Astrocyte (in vitro differentiated cells and primary cell): ENCODE measurements at regions not wholly inside any gene's neighbourhood (a gene's known extent, or its start where the extent isn't known, plus 50 kb on each side); places are given as distances from the start of the nearest gene placed in this dataset.
"Not testable (repeated sequence)": the region's sequence is repeated elsewhere in the genome, so short reads cannot be mapped to it uniquely, and the experiment has no call there.

Experiments used
- DNase-seq: peaks from one replicate; pipeline ENCODE4 v3.0.0-alpha.2; 2010; ENCODE audit warnings: low read depth
- FAIRE-seq: peaks from 2 replicates; lab custom pipeline; 2011; peaks lifted over from hg19 to GRCh38; lab: Jason Lieb, UNC
- H2AFZ ChIP-seq: 2 replicates; pipeline ENCODE4 v1.6.0; 2012; ENCODE audit warnings: low read depth, low read length, inconsistent platforms
- H3K27ac ChIP-seq: 2 replicates; pipeline ENCODE4 v1.5.1; 2011; ENCODE audit warnings: low read depth, low read length, inconsistent platforms
- H3K27me3 ChIP-seq: 2 replicates; pipeline ENCODE4 v1.6.0; 2011; ENCODE audit warnings: low read length, inconsistent platforms; ENCODE audit not compliant: insufficient read depth
- H3K36me3 ChIP-seq: 2 replicates; pipeline ENCODE4 v1.5.1; 2011; ENCODE audit warnings: low read length, inconsistent platforms; ENCODE audit not compliant: insufficient read depth
- H3K4me1 ChIP-seq: 2 replicates; pipeline ENCODE4 v1.5.1; 2011; ENCODE audit warnings: low read length, inconsistent platforms; ENCODE audit not compliant: insufficient read depth
- H3K4me2 ChIP-seq: 2 replicates; pipeline ENCODE4 v1.6.0; 2012; ENCODE audit warnings: low read length, inconsistent platforms
- H3K4me3 ChIP-seq: 2 replicates; pipeline ENCODE4 v1.5.1; 2011; ENCODE audit warnings: low read depth, mild to moderate bottlenecking, low read length, inconsistent platforms; ENCODE audit not compliant: insufficient read depth
- H3K79me2 ChIP-seq: 2 replicates; pipeline ENCODE4 v1.6.0; 2012; ENCODE audit warnings: mild to moderate bottlenecking, low read length, inconsistent platforms; ENCODE audit not compliant: insufficient read depth
- H3K9ac ChIP-seq: 2 replicates; pipeline ENCODE4 v1.6.0; 2012; ENCODE audit warnings: mild to moderate bottlenecking, low read length, inconsistent platforms
- H3K9me3 ChIP-seq: 2 replicates; pipeline ENCODE4 v1.5.1; 2012; ENCODE audit warnings: low read depth, mild to moderate bottlenecking, low read length, inconsistent platforms; ENCODE audit not compliant: insufficient read depth
- H4K20me1 ChIP-seq: 2 replicates; pipeline ENCODE4 v1.6.0; 2012; ENCODE audit warnings: low read length, inconsistent platforms; ENCODE audit not compliant: insufficient read depth
- H3K27ac Mint-ChIP-seq: one replicate; pipeline ENCODE4 v1.8.0; 2021; ENCODE audit warnings: mild to moderate bottlenecking, mixed read lengths; ENCODE audit not compliant: unreplicated experiment
- H3K27me3 Mint-ChIP-seq: one replicate; pipeline ENCODE4 v1.8.0; 2021; ENCODE audit warnings: low read depth, mixed read lengths; ENCODE audit not compliant: unreplicated experiment
- H3K36me3 Mint-ChIP-seq: one replicate; pipeline ENCODE4 v1.8.0; 2021; ENCODE audit warnings: low read depth, mixed read lengths; ENCODE audit not compliant: unreplicated experiment
- H3K4me1 Mint-ChIP-seq: one replicate; pipeline ENCODE4 v1.8.0; 2021; ENCODE audit warnings: low read depth, mixed read lengths; ENCODE audit not compliant: unreplicated experiment
- H3K4me3 Mint-ChIP-seq: one replicate; pipeline ENCODE4 v1.8.0; 2021; ENCODE audit warnings: mild to moderate bottlenecking, moderate library complexity, mixed read lengths; ENCODE audit not compliant: unreplicated experiment
- H3K9me3 Mint-ChIP-seq: one replicate; pipeline ENCODE4 v1.8.0; 2021; ENCODE audit warnings: mild to moderate bottlenecking, mixed read lengths; ENCODE audit not compliant: unreplicated experiment
- CTCF ChIP-seq: IDR thresholded peaks from 2 replicates; pipeline ENCODE4 v1.5.1; 2011; ENCODE audit warnings: low read depth, mild to moderate bottlenecking, inconsistent platforms, low read length, moderate library complexity; ENCODE audit not compliant: insufficient read depth
- EZH2 ChIP-seq: IDR thresholded peaks from 2 replicates; pipeline ENCODE4 v1.6.1; 2012; ENCODE audit warnings: mild to moderate bottlenecking, low read length, inconsistent platforms; ENCODE audit not compliant: insufficient read depth

GRCh38 chr4:163736876-163737275 lies 242.4 kb downstream of the TMA16 start:
- Histone ChIP-seq H3K9me3 (no peaks in the 10 kb centered on the region), H3K36me3 (no peaks in the 10 kb centered on the region), H3K79me2 (no peaks in the 10 kb centered on the region), H3K9ac (no peak overlapping the region), H4K20me1 (no peaks in the 10 kb centered on the region), H3K4me1 (no peaks in the 10 kb centered on the region), H2AFZ (no peak overlapping the region), H3K27me3 (no peaks in the 10 kb centered on the region), H3K4me2 (no peak overlapping the region), H3K27ac (no peak overlapping the region), H3K4me3 (no peak overlapping the region)
- no peak for DNase-seq
- Mint-ChIP-seq H3K36me3 (no peaks in the 10 kb centered on the region), H3K4me1 (no peaks in the 10 kb centered on the region), H3K4me3 (no peak overlapping the region), H3K27ac (no peak overlapping the region), H3K27me3 (no peaks in the 10 kb centered on the region), H3K9me3 (peaks cover 2% of the 10 kb centered on the region)
- no peak for TF ChIP-seq CTCF
- TF ChIP-seq EZH2: no peak
- FAIRE-seq: no peak

DNA sequence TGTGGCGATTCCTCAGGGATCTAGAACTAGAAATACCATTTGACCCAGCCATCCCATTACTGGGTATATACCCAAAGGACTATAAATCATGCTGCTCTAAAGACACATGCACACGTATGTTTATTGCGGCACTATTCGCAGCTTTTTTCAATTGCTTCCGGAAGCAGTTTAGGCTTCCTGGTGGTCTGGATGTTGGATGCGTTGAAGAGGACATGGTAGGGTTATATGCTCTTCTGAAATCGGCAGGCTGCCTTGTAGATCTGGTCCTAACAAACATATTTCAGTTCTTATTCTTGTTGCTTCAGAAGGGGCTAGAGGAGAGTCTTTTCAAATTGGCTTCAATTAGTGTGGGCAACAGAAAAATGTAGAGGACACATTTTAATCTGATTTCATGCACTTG lies 243.4 kb downstream of the TMA16 start:
- not testable (repeated sequence) for H3K36me3 ChIP-seq, H3K27me3 ChIP-seq, H2AFZ ChIP-seq, H3K4me2 ChIP-seq, H3K9me3 Mint-ChIP-seq, H3K4me3 Mint-ChIP-seq, H3K4me3 ChIP-seq, FAIRE-seq, DNase-seq, H3K9me3 ChIP-seq, H3K4me1 ChIP-seq, H3K4me1 Mint-ChIP-seq, H3K27ac Mint-ChIP-seq, H3K79me2 ChIP-seq, H4K20me1 ChIP-seq, H3K27ac ChIP-seq, H3K9ac ChIP-seq, H3K36me3 Mint-ChIP-seq, H3K27me3 Mint-ChIP-seq

GRCh38 chr4:163738521-163738920 lies 244.0 kb downstream of the TMA16 start:
- H2AFZ ChIP-seq: no peak overlapping the region
- TF ChIP-seq CTCF (no peak), EZH2 (no peak)
- H4K20me1 ChIP-seq: no peaks in the 10 kb centered on the region
- no peak overlapping the region for H3K4me3 ChIP-seq
- H3K27ac ChIP-seq: no peak overlapping the region
- no peaks in the 10 kb centered on the region for H3K36me3 ChIP-seq
- H3K79me2 ChIP-seq: no peaks in the 10 kb centered on the region
- Mint-ChIP-seq H3K27ac (no peak overlapping the region), H3K36me3 (no peaks in the 10 kb centered on the region), H3K4me3 (no peak overlapping the region), H3K9me3 (peaks cover 2% of the 10 kb centered on the region), H3K27me3 (no peaks in the 10 kb centered on the region), H3K4me1 (no peaks in the 10 kb centered on the region)
- H3K4me1 ChIP-seq: no peaks in the 10 kb centered on the region
- H3K9me3 ChIP-seq: no peaks in the 10 kb centered on the region
- no peak overlapping the region for H3K4me2 ChIP-seq
- H3K27me3 ChIP-seq: no peaks in the 10 kb centered on the region
- H3K9ac ChIP-seq: no peak overlapping the region
- FAIRE-seq (no peak), DNase-seq (no peak)
